ENCODE measurements at regions not wholly inside any gene's neighbourhood (a gene's known extent, or its start where the extent isn't known, plus 50 kb on each side); places are given as distances from the start of the nearest gene placed in this dataset.

DNA sequence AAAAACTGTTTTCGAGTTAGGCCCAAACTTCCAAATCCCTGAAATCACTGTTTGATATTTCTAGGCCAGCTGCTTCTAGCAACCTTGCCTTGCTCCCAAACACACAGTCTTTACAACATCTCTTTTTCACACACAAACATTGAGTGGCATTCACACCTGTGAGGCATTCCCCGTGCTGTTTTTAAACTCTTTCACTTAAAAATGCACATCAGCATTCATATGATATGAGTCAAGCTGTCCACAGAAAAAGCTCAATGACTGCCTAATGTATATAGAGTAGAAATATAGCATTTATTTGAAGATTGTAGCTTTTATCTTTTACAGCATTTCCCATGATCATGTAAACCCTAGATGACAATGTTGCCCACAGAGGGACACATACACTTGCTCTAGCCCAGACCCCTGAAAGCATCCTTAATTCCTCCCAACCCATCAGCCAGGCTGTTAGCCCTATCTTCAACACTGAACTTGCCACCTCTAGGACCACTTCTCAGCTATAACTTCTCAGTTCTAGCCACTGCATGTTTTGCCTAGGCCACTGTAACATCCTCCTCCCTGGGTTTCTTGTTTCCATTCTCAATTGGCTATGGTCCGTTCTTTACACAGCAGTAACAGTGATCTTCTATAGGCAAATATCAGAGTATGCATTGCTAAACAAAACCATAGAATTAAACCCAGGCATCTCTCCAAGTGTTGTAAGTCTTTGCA is 782.6 kb downstream of the DIPK2A start:
- TF ChIP-seq, protein P1, sequence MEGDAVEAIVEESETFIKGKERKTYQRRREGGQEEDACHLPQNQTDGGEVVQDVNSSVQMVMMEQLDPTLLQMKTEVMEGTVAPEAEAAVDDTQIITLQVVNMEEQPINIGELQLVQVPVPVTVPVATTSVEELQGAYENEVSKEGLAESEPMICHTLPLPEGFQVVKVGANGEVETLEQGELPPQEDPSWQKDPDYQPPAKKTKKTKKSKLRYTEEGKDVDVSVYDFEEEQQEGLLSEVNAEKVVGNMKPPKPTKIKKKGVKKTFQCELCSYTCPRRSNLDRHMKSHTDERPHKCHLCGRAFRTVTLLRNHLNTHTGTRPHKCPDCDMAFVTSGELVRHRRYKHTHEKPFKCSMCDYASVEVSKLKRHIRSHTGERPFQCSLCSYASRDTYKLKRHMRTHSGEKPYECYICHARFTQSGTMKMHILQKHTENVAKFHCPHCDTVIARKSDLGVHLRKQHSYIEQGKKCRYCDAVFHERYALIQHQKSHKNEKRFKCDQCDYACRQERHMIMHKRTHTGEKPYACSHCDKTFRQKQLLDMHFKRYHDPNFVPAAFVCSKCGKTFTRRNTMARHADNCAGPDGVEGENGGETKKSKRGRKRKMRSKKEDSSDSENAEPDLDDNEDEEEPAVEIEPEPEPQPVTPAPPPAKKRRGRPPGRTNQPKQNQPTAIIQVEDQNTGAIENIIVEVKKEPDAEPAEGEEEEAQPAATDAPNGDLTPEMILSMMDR (conservative IDR thresholded peaks at IDR 0.05; ENCODE audit: low read depth, low read length): no peak
- TF ChIP-seq EZH2 (IDR thresholded peaks at IDR 0.05; ENCODE audit: borderline replicate concordance, low read depth, low read length, poor library complexity, severe bottlenecking): no peak

Data from A673 (cell line).